Stomach (tissue), 4 donors: ENCODE measurements at regions not wholly inside any gene's neighbourhood (a gene's known extent, or its start where the extent isn't known, plus 50 kb on each side); places are given as distances from the start of the nearest gene placed in this dataset.

Source experiments
- EP300 ChIP-seq: sonication (generic); formaldehyde crosslinking; IDR thresholded peaks from one replicate; pipeline ENCODE4 v1.6.1; 2017; ENCODE audit warnings: antibody characterized with exemption
- POLR2A ChIP-seq, 4 donors: fragments of 450-650 bp; IDR thresholded peaks; one replicate each; pipeline ENCODE4 v1.6.1; 2016; ENCODE audit warnings: antibody characterized with exemption in 4 of 4, control low read depth in 2 of 4, mild to moderate bottlenecking in 1 of 4, moderate library complexity in 1 of 4
- POLR2AphosphoS5 ChIP-seq, 3 donors: sonication (generic); formaldehyde crosslinking; IDR thresholded peaks; one replicate each; pipeline ENCODE4 v1.6.1; 2016; ENCODE audit warnings: antibody characterized with exemption in 3 of 3
- TF ChIP-seq, protein P1 (sequence below), 7 experiments: fragments of 450-650 bp in 4 of 7; fragments of 200-600 bp in 3 of 7; sonication (generic) in 3 of 7; IDR thresholded peaks; one replicate each; pipeline ENCODE4 v1.5.1; 2016 to 2019; ENCODE audit warnings: antibody characterized with exemption in 7 of 7, control low read depth in 2 of 7, mild to moderate bottlenecking in 1 of 7

DNA sequence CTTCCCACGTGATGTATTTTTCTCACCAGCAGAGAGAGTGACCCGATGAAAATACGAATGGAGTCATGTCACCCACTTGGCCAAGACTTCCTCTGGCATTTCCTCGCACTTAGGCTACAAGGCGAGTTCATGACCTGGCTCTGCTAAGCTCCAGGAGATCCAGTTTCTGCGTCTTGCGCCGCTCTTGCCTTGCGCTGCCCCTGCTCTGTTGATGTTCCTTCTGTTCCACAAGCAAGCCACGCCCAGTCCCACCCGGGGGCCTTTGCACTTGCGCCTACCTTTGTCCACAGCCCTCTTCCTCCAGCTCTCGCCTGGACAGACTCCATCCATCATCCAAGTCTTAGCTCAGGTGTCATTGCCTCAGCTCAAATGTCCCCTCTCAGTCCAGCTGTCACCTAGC lies 116.3 kb upstream of the SHH start:
- TF ChIP-seq POLR2A (IDR thresholded peaks at IDR 0.05), result no peak
- TF ChIP-seq, protein P1, sequence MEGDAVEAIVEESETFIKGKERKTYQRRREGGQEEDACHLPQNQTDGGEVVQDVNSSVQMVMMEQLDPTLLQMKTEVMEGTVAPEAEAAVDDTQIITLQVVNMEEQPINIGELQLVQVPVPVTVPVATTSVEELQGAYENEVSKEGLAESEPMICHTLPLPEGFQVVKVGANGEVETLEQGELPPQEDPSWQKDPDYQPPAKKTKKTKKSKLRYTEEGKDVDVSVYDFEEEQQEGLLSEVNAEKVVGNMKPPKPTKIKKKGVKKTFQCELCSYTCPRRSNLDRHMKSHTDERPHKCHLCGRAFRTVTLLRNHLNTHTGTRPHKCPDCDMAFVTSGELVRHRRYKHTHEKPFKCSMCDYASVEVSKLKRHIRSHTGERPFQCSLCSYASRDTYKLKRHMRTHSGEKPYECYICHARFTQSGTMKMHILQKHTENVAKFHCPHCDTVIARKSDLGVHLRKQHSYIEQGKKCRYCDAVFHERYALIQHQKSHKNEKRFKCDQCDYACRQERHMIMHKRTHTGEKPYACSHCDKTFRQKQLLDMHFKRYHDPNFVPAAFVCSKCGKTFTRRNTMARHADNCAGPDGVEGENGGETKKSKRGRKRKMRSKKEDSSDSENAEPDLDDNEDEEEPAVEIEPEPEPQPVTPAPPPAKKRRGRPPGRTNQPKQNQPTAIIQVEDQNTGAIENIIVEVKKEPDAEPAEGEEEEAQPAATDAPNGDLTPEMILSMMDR (IDR thresholded peaks at IDR 0.05), result no peak
- TF ChIP-seq POLR2AphosphoS5 (IDR thresholded peaks at IDR 0.05), result no peak
- TF ChIP-seq EP300, result no peak
